ENCODE measurements at regions not wholly inside any gene's neighbourhood (a gene's known extent, or its start where the extent isn't known, plus 50 kb on each side); places are given as distances from the start of the nearest gene placed in this dataset.
"Not testable (repeated sequence)": the region's sequence is repeated elsewhere in the genome, so short reads cannot be mapped to it uniquely, and the experiment has no call there.

DNA sequence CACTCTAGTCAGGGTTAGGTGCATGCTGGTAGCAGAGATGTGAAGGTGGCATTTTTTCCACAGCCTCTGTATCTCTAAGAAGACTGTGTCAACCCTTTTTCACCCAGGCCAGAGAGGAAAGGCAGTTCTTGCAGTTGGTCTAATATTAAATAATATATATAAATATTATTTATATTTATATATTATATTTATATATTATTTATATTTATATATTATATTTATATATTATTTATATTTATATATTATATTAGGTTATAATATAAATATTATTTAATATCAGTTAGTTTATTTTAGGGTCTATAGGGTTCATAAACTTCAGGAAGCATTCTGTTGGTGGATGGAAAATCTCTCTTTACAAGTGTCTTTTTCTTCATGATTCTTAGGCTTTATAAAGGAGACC, 218.6 kb upstream of the DMRTA1 start:
- no peak for DNase-seq (ENCODE audit: extremely low read depth, low read depth)
- TF ChIP-seq, protein P1, sequence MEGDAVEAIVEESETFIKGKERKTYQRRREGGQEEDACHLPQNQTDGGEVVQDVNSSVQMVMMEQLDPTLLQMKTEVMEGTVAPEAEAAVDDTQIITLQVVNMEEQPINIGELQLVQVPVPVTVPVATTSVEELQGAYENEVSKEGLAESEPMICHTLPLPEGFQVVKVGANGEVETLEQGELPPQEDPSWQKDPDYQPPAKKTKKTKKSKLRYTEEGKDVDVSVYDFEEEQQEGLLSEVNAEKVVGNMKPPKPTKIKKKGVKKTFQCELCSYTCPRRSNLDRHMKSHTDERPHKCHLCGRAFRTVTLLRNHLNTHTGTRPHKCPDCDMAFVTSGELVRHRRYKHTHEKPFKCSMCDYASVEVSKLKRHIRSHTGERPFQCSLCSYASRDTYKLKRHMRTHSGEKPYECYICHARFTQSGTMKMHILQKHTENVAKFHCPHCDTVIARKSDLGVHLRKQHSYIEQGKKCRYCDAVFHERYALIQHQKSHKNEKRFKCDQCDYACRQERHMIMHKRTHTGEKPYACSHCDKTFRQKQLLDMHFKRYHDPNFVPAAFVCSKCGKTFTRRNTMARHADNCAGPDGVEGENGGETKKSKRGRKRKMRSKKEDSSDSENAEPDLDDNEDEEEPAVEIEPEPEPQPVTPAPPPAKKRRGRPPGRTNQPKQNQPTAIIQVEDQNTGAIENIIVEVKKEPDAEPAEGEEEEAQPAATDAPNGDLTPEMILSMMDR (IDR thresholded peaks at IDR 0.05; ENCODE audit: low read depth, low read length) = no peak

DNA sequence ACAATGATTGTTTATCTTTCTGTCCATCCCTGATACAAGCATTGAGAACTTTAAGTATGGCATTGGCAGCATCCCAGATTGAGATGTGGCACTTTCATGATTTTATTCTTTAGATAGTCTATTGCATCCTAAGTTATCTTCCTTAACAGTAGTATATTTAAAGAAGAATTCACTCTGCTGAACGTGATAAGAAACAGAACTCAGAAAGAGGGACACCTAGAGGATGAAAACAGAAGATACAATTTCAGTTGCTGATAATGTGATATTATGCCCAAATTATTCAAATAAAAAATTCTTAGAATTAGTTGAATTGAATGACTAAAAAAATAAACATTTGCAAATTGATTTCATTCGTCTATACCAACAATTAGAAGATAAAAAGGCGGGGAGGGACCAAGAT, 218.1 kb upstream of the DMRTA1 start:
- TF ChIP-seq, protein P1 (IDR thresholded peaks at IDR 0.05; ENCODE audit: low read depth, low read length) = peak; percentile 36
- no peak for DNase-seq (ENCODE audit: extremely low read depth, low read depth)

DNA sequence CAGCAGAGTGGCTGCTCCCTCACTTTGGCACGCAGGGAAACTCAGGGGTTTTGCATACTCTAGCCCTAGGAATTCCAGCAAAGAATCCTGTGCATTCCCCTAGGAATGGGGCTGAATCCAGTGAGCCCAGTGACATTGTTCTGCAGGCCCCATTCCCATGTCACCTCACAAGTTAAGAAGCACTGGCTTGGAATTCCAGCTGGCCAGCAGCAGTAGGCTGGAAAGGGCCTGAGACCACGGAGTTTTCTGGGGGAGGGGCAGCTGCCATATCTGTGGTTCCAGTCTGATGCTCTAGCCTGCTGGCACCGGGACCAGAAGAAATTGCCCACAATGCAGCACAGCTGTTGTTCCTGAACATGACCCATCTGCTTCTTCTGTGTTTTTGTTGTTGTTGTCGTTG, 217.6 kb upstream of the DMRTA1 start:
- TF ChIP-seq, protein P1 (IDR thresholded peaks at IDR 0.05; ENCODE audit: low read depth, low read length) = no peak
- DNase-seq (ENCODE audit: extremely low read depth, low read depth) = no peak

DNA sequence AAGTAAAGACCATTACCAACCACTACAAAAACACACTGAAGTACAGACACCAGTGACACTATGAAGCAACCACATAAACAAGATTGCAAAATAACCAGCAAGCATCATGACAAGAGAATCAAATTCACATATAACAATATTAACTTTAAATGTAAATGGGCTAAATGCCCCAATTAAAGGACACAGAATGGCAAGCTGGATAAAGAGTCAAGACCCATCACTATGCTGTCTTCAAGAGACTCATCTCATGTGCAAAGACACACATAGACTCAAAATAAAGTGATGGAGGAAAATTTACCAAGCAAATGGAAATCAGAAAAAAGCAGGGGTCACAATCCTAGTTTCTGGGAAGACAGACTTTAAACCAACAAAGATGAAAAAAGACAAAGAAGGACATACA, 215.3 kb upstream of the DMRTA1 start:
- not testable (repeated sequence) for DNase-seq (ENCODE audit: extremely low read depth, low read depth)

DNA sequence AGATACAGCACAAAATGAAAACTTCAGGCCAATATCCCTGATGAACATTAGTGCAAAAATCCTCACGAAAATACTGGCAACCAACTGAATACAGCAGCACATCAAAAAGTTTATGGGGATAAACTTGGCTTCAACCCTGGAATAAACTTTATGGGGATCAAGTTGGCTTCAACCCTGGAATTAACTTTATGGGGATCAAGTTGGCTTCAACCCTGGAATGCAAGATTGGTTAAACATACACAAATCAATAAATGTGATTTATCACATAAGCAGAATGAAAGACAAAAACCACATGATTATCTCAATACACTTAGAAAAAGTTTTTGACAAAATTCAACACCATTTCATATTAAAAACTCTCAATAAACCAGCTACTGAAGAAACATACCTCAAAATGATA, 213.7 kb upstream of the DMRTA1 start:
- no peak for DNase-seq (ENCODE audit: extremely low read depth, low read depth)
- TF ChIP-seq, protein P1 (IDR thresholded peaks at IDR 0.05; ENCODE audit: low read depth, low read length) = no peak

DNA sequence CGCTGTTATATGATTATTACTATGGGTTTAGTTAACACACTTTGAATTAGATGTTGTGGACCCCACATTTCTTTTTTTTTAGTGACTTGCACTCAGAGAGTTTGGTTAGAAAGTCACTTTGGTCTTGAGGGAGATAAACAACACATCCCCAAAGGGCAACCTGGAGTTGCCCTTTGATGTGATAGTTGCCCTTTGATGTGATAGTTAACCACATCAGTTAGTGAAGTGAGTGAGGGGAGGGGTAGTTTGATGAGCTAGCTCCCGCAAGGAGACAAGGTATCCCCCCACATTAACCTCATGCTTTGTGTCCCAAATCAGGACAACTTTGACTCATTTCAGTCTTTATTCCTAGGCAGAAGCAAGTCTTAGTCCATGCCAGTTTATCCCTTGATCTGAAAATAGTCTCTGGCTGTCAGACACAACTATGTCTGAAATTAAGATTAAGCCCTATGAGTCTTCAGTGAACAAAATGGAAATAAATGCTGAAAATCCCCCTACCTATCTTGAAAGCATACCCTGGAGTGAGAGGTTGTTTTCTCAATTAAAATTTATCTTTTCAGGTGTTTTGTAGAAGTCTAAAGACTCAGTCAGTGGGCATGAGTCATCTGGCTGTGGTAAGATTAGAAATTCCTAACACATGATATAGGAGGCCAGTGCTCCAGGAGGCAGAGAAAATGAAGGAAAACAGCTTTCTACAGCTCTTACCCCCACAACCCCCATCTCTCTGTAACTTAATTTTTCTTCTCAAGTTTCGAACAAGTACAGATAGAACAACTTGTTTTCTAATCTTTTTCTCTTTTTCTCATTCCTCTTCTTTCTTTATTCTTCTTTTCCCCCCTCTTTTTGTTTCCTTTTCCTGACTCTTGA, 208.9 kb upstream of the DMRTA1 start:
- TF ChIP-seq, protein P1 (IDR thresholded peaks at IDR 0.05; ENCODE audit: low read depth, low read length) = no peak
- peak; percentile 23 for DNase-seq (ENCODE audit: extremely low read depth, low read depth)

DNA sequence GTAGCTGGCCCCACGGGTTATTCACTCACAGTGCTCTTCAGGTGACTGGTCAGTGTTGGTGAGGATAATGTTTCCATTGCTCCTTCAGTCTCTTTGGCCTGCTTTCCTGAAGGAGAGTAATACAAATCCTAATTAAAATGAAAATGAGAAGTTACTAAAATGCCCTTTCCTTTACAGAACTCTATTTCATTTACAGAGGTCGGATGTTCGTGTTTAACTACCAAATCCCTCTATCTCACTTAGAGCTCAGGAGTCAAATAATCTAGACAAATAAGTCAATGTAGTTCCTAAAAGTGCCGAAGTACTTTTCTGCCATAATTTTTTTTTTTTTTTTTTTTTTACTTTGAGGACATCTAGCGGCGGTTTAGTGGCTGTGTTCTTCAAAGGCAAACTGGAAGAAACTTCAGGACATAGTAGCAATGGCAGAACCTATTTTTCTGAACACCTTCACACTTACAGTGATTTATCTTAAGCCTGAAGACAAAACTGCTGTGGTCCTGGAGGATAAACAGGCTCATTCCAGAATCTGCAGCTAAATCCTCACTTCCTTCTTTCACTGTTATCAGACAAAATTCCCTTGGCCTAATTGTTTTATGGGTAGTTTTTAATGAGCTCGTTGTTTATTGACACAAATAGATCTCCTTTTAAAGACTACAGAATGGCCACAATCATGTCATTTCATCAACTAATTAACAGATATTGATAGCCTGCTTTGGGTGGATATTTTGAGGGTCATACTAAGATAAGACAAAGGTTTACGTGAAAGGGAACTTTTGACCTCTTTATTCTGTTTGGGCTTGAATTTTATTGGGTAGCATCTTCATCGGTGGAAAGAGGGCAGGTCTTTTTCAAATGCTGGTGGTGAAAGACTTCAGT, 207.6 kb upstream of the DMRTA1 start:
- TF ChIP-seq, protein P1 (IDR thresholded peaks at IDR 0.05; ENCODE audit: low read depth, low read length) = peak; percentile 53
- no peak for DNase-seq (ENCODE audit: extremely low read depth, low read depth)
